ENCODE measurements at regions not wholly inside any gene's neighbourhood (a gene's known extent, or its start where the extent isn't known, plus 50 kb on each side); places are given as distances from the start of the nearest gene placed in this dataset.
"Not testable (repeated sequence)": the region's sequence is repeated elsewhere in the genome, so short reads cannot be mapped to it uniquely, and the experiment has no call there.

DNA sequence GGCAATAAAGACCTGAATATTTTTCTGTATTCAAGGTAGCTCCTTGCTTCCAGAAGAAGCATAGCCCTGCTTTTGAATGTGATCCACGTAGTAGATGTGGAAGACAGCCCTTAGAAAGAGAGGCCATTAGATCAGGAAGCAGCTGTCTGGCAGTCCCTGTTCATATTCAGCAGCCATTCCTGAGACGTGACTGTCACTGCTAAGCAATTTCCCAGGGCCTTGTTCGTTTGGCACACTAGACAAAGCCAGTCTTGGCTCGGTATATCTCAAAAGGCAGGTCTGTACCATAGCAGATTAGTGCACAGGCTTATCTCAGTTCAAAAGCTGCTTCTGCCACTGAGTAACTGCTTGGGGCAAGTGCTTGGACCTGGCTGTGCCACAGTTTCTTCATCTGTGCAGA lies 287.8 kb upstream of the MCTP2 start:
- no peak for DNase-seq (ENCODE audit: low read depth)

- no peak for DNase-seq (ENCODE audit: low read depth)
Observed at GRCh38 chr15:93942269-93942694, 289.1 kb upstream of the MCTP2 start.

GRCh38 chr15:93941697-93942096 lies 289.7 kb upstream of the MCTP2 start:
- DNase-seq (ENCODE audit: low read depth), result no peak

- no peak for DNase-seq (ENCODE audit: low read depth)
Observed at GRCh38 chr15:93940226-93940625, 291.1 kb upstream of the MCTP2 start.

- DNase-seq (ENCODE audit: low read depth), result no peak
Observed at GRCh38 chr15:93932164-93932776, 299.1 kb upstream of the MCTP2 start.

DNA sequence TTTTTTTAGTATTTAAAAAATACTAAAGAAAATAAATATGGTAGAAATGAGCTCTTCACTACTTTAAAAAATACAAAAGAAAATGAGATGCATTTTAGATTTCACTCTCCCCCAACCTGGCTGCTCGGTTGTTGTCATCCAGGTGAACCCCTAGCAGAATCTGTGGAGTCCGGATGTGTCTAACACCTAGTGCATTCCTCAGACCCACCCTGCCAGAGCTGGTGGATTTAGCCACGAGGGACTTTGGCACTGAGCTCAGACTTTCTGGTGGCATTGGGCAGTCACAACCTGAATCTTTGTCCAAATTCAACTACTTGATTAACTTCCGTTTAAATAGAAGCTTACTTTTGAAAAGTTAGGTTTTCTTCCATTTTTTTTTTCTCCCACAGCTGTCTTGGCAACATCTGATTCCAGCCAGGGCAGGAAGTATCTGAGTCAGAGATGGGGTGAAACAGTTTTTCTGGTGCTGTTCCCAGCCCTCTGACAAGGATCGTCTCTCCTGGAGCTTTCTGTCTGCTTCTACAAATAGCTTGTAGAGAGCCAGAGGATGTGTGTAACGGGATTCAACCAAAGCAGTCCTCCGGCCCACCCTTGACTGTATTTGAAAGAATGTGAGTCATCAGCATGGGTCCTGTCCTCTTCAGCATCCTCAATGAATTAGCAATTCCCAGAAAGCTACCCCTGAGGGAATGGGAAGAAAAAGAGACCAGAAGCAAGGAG lies 301.8 kb upstream of the MCTP2 start:
- DNase-seq (ENCODE audit: low read depth), result peak; percentile 11

DNA sequence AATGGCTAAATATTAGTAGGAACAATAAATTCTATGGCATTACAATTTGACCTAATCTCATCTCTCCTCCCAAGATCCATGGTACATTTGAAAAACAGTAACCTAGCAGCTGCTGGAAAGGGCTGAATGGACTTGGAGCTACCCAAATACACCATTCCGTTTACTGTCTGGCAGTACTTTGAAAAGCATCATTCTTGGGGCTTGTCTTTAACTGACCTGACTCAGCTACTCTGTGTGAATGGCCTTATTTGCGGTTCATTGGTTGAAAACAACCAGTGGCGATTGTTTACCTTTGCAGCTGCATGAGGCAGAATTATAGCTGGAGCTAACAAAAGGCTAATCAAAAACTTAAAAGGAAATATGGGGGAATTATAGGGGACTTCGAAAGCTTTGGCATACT lies 311.2 kb upstream of the MCTP2 start:
- no peak for DNase-seq (ENCODE audit: low read depth)

- DNase-seq (ENCODE audit: low read depth), result not testable (repeated sequence)
Observed at GRCh38 chr15:93918801-93919200, 312.6 kb upstream of the MCTP2 start.

DNA sequence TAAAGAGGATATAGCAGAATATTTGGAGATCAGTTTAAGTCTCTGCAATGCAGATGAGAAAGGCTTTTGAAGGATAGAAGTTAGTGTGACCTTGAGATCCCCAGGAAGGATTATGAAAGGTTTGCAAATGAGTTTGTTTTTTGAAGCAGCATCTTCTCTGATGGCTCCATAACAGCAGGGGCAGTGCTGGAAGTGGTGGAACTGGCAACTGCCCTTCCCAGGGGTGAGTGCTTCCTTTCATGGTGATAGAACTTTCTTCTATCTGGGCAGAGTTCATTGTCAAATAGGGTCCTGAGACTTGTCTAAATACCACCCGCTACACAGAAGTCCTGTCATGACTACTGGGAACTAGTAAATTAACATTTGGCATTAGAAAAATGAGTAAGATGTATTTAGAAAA lies 314.2 kb upstream of the MCTP2 start:
- no peak for DNase-seq (ENCODE audit: low read depth)

DNA sequence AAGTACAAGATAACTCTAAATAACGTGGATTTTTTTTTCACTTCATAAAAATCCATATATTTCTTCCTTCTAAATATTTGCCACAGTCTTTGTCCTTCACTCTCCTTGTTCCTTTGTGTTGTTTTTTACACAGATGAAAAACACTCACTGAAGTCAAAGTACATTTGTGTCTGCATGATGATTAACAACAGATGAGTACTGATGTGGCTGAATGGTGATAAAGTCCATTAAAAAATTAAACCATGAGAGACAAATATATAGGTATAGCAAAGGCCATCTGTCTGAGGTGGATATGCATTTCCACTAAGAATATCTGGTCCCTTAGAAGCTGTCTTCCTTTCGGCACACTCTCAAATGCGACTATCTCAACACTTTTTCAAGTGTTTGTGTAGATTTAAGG lies 317.5 kb upstream of the MCTP2 start:
- no peak for DNase-seq (ENCODE audit: low read depth)

- DNase-seq (ENCODE audit: low read depth), result no peak
Observed at GRCh38 chr15:93913310-93913709, 318.1 kb upstream of the MCTP2 start.

- no peak for DNase-seq (ENCODE audit: low read depth)
Observed at GRCh38 chr15:93900476-93901400, 330.6 kb upstream of the MCTP2 start.

GRCh38 chr15:93899817-93900216 lies 331.5 kb upstream of the MCTP2 start:
- no peak for DNase-seq (ENCODE audit: low read depth)

DNA sequence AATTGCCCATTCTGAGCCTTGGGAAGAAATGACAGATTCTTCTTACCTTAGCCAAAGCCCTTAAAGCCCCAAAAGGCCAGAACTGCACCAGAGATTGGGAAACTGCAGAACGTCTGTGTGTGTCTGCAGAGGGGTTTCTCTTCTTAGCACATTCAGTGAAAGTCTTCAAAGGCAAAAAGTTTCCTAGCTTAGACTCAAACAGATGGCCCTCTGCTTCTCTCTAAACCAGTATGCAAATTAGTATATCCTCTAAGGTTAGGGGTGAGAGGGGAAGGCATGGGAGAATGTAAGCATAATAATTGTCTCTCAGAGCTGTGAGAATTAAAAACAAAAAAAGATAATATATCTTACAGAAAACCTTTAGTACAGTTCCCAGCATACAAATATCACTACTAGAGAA lies 334.0 kb upstream of the MCTP2 start:
- no peak for DNase-seq (ENCODE audit: low read depth)

GRCh38 chr15:93895976-93896770 lies 335.2 kb upstream of the MCTP2 start:
- no peak for DNase-seq (ENCODE audit: low read depth)

DNA sequence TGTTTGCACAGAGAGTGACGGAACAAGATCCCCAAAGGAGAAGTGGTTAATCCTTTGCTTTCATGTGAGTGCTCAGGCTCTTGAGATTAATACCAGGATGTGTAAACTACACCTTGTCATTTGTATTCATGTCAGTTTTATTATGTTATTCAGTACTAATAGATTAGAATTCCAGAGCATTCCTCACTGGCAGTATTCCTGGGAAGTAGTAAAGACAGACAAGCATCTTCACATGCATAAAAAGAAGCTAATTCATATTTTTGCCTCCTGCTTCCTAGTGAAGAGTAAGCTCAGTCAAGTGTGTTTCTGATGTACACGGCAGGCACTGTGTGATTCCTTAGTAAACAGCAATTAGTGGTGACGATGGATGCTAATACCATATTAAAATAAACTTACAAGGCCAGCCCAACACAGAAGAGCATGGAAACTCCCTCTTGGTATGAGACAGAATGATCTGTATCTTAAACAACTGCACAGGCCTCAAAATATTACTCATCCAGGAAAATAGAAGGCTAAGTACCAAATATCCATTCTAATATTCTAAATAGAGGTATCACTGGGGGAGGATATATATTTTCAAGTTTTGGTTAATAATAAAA lies 336.8 kb upstream of the MCTP2 start:
- no peak for DNase-seq (ENCODE audit: low read depth)

DNA sequence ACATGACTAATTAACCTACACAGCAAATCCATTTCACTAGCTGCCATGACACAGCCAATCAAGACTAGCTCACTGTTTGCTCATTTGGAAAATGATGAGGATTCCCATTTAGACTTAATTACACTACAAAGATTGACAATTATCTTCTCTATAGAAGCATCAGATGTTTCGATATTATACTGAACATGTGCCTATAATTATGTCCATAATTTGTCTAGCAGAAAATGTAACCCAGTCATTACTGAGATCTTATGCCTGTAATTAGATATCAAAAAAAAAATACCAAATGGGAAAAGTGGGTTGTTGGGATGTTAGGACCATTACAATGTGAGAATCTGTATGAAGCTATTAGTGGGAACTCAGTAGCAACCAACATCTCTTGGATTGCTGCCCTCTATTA lies 344.2 kb upstream of the MCTP2 start:
- DNase-seq (ENCODE audit: low read depth), result no peak

DNA sequence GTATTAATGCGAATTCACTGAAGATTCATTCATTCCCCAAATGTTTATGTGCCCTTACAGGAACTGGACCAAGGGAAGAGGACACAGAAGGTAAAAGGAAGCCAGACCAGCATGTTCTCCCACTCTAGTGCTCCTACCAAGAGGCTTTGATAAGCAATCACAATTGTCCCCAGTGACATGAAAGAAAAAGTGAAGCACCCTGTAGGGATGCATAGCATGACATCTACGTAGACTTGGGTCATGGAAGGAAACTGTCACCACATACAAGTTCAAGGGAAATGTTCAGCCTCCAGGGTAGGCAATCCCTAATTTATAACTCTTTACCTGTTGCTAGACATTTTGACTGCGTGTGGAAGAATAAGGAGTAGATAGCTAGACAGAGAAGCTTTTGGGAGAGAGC lies 348.6 kb upstream of the MCTP2 start:
- DNase-seq (ENCODE audit: low read depth), result no peak

DNA sequence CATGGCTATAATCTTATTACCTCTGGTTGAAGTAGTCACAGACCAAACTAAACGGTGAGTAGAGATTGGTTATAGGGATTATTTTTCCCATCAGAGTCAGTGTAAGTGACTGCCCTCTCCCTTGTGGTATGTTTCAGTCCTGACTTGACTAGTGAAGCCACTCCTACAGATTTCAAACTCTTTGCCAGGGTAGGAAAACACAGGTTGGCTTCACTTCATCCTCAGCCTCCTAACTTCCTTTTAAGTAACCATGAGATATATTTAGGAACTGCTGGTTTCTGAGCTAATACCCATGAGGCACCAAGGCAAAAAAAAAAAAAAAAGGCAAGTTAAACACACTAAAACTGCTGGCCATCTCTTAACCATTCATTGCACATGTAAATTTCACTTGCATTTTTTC lies 349.2 kb upstream of the MCTP2 start:
- no peak for DNase-seq (ENCODE audit: low read depth)

GRCh38 chr15:93881310-93881709 lies 350.1 kb upstream of the MCTP2 start:
- no peak for DNase-seq (ENCODE audit: low read depth)

GRCh38 chr15:93880358-93880757 lies 351.0 kb upstream of the MCTP2 start:
- DNase-seq (ENCODE audit: low read depth), result no peak

DNA sequence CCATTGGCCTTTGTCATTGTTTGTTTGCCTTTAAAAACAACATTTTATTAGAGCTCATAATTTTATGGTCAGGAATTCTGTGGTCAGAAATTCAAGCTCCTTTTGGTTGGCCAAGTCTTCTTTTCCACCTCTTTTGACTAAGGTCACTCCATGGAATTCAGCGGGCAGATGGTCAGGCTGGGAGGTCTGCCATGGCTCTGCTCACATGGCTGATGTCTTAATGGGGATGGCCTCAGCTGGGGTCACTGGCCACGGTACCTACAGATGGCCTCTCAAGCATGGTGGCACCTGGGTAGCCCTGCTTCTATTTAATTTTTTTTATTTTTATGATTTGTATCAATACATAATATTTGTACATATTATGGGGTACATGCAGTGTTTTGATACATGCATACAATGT lies 360.8 kb upstream of the MCTP2 start:
- no peak for DNase-seq (ENCODE audit: low read depth)

All from EH (cell line).